ENCODE measurements at regions not wholly inside any gene's neighbourhood (a gene's known extent, or its start where the extent isn't known, plus 50 kb on each side); places are given as distances from the start of the nearest gene placed in this dataset.

DNA sequence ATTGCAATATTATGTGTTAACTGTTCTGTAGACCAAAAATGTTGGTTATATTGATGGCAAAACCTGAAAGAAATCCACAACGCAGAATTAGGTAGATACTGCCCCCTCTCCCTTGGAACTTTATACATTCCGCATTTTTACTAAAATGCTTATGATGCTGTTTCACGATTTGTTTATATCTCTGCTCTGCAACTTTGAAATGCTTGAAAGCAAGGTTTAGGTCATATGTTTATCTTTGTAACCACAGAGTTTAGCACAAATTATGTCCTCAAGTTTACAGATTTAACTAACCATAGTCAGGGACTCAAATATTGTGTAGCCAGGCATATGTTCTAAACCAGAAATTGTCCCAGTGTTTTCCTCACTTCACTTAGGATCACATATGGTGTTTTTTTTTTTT, 66.1 kb upstream of the H2AZ1 start:
- TF ChIP-seq CTCF (IDR thresholded peaks at IDR 0.05; ENCODE audit: low read length) (no peak), EZH2 (IDR thresholded peaks at IDR 0.05; ENCODE audit: borderline replicate concordance, low read length) (no peak)
- no peaks in the 10 kb centered on the region for H3K9me3 ChIP-seq (ENCODE audit: low read length)
- H2AFZ ChIP-seq (ENCODE audit: low read length): no peak overlapping the region
- no peak overlapping the region for H3K4me2 ChIP-seq (ENCODE audit: low read length)
- no peaks in the 10 kb centered on the region for H3K9me2 ChIP-seq (ENCODE audit: low read depth, low read length)
- H3K27me3 ChIP-seq (ENCODE audit: insufficient read depth, low read length): no peaks in the 10 kb centered on the region
- H3K79me2 ChIP-seq (ENCODE audit: insufficient read depth, low read length): no peaks in the 10 kb centered on the region
- H3K27ac ChIP-seq (ENCODE audit: low read depth, low read length, poor library complexity, severe bottlenecking): no peak overlapping the region
- H3K36me3 ChIP-seq (ENCODE audit: insufficient read depth, low read length): no peaks in the 10 kb centered on the region
- no peaks in the 10 kb centered on the region for H4K20me1 ChIP-seq (ENCODE audit: insufficient read depth, low read length)
- no peak overlapping the region for H3K4me3 ChIP-seq (ENCODE audit: low read depth, low read length, poor library complexity, severe bottlenecking)
- H3K9ac ChIP-seq (ENCODE audit: low read length): no peak overlapping the region
- H3F3A ChIP-seq (ENCODE audit: insufficient read depth, low read length): no peaks in the 10 kb centered on the region
- H3K4me1 ChIP-seq (ENCODE audit: insufficient read depth, low read length, severe bottlenecking): no peaks in the 10 kb centered on the region

GRCh38 chr4:100014616-100015015, 64.5 kb upstream of the H2AZ1 start:
- Histone ChIP-seq H2AFZ (ENCODE audit: low read length) (no peak overlapping the region), H3K79me2 (ENCODE audit: insufficient read depth, low read length) (no peaks in the 10 kb centered on the region), H3K27ac (ENCODE audit: low read depth, low read length, poor library complexity, severe bottlenecking) (no peak overlapping the region), H4K20me1 (ENCODE audit: insufficient read depth, low read length) (no peaks in the 10 kb centered on the region), H3F3A (ENCODE audit: insufficient read depth, low read length) (no peaks in the 10 kb centered on the region), H3K9me3 (ENCODE audit: low read length) (no peaks in the 10 kb centered on the region), H3K4me2 (ENCODE audit: low read length) (no peak overlapping the region), H3K27me3 (ENCODE audit: insufficient read depth, low read length) (no peaks in the 10 kb centered on the region), H3K36me3 (ENCODE audit: insufficient read depth, low read length) (no peaks in the 10 kb centered on the region), H3K4me1 (ENCODE audit: insufficient read depth, low read length, severe bottlenecking) (no peaks in the 10 kb centered on the region), H3K4me3 (ENCODE audit: low read depth, low read length, poor library complexity, severe bottlenecking) (no peak overlapping the region), H3K9me2 (ENCODE audit: low read depth, low read length) (no peaks in the 10 kb centered on the region), H3K9ac (ENCODE audit: low read length) (no peak overlapping the region)
- TF ChIP-seq EZH2 (IDR thresholded peaks at IDR 0.05; ENCODE audit: borderline replicate concordance, low read length) (no peak), CTCF (IDR thresholded peaks at IDR 0.05; ENCODE audit: low read length) (no peak)

DNA sequence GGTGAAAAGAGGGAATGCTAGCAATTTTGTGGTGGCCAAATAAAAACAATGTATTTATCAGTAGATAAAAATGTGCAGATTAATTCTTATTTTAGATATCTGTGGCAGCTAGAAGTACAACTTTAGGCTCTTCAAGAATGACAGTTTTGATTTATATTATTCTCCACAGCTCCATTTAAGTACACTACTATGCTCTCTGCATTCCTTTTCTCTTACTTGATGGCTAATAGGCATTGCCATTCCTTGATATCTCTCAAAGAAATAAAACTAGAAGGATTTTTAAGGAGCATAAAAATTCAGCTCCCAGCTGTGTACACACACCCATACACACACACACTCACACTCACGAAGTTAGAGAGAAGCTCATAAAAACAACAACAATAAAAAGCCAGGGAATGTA, 59.4 kb upstream of the H2AZ1 start:
- H3K4me2 ChIP-seq (ENCODE audit: low read length): no peak overlapping the region
- H3K79me2 ChIP-seq (ENCODE audit: insufficient read depth, low read length): no peaks in the 10 kb centered on the region
- no peaks in the 10 kb centered on the region for H3F3A ChIP-seq (ENCODE audit: insufficient read depth, low read length)
- no peaks in the 10 kb centered on the region for H3K9me2 ChIP-seq (ENCODE audit: low read depth, low read length)
- H3K4me3 ChIP-seq (ENCODE audit: low read depth, low read length, poor library complexity, severe bottlenecking): no peak overlapping the region
- H4K20me1 ChIP-seq (ENCODE audit: insufficient read depth, low read length): no peaks in the 10 kb centered on the region
- no peaks in the 10 kb centered on the region for H3K27me3 ChIP-seq (ENCODE audit: insufficient read depth, low read length)
- H2AFZ ChIP-seq (ENCODE audit: low read length): no peak overlapping the region
- no peak overlapping the region for H3K27ac ChIP-seq (ENCODE audit: low read depth, low read length, poor library complexity, severe bottlenecking)
- no peaks in the 10 kb centered on the region for H3K9me3 ChIP-seq (ENCODE audit: low read length)
- H3K9ac ChIP-seq (ENCODE audit: low read length): no peak overlapping the region
- no peaks in the 10 kb centered on the region for H3K36me3 ChIP-seq (ENCODE audit: insufficient read depth, low read length)
- TF ChIP-seq CTCF (IDR thresholded peaks at IDR 0.05; ENCODE audit: low read length): no peak
- TF ChIP-seq EZH2 (IDR thresholded peaks at IDR 0.05; ENCODE audit: borderline replicate concordance, low read length): no peak
- H3K4me1 ChIP-seq (ENCODE audit: insufficient read depth, low read length, severe bottlenecking): no peaks in the 10 kb centered on the region
